ENCODE measurements at regions not wholly inside any gene's neighbourhood (a gene's known extent, or its start where the extent isn't known, plus 50 kb on each side); places are given as distances from the start of the nearest gene placed in this dataset.

DNA sequence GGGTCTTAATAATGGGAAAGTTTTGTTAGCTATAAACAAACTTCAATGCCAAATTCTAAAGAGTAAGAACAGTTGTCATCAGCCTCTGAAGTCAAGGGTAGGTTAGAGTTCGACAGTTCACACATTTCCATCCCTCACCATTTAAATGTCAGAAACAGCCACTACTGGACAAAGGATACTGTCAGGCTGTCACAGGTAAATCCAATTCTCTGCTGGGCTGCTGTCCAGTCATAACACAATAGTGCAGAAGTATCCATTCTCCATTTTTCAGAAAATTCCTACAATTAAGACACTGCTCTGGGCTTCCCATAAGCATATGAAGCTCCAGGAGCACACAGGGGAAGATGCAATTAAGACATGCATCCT is 221.4 kb downstream of the RPS29 start:
- Histone ChIP-seq H3K36me3 (ENCODE audit: control insufficient read depth in 2 of 2, insufficient read depth in 1 of 2, low read length in 2 of 2) (no peaks in the 10 kb centered on the region), H3K4me1 (ENCODE audit: control insufficient read depth, insufficient read depth, low read length) (no peaks in the 10 kb centered on the region), H3K9me3 (ENCODE audit: control insufficient read depth, insufficient read depth, low read depth, low read length) (no peaks in the 10 kb centered on the region), H3K4me3 (ENCODE audit: low read depth, low read length) (no peak overlapping the region), H3K27ac (ENCODE audit: extremely low read depth, low read depth, low read length) (no peak overlapping the region)
- TF ChIP-seq ZNF660 (tag by site-specific recombination; IDR thresholded peaks at IDR 0.05) (no peak), ZBTB7A (tag by site-specific recombination; IDR thresholded peaks at IDR 0.05; ENCODE audit: low read depth) (no peak), ZNF623 (tag by site-specific recombination; IDR thresholded peaks at IDR 0.05) (no peak), ZNF221 (tag by site-specific recombination; IDR thresholded peaks at IDR 0.05; ENCODE audit: borderline replicate concordance) (no peak), KLF8 (tag by site-specific recombination; IDR thresholded peaks at IDR 0.05) (no peak), ZNF701 (tag by site-specific recombination; IDR thresholded peaks at IDR 0.05) (no peak), RBAK (tag by site-specific recombination; IDR thresholded peaks at IDR 0.05) (no peak), ZNF549 (tag by site-specific recombination; IDR thresholded peaks at IDR 0.05) (no peak), ZNF18 (tag by site-specific recombination; IDR thresholded peaks at IDR 0.05) (no peak)
- TF ChIP-seq, protein P1, sequence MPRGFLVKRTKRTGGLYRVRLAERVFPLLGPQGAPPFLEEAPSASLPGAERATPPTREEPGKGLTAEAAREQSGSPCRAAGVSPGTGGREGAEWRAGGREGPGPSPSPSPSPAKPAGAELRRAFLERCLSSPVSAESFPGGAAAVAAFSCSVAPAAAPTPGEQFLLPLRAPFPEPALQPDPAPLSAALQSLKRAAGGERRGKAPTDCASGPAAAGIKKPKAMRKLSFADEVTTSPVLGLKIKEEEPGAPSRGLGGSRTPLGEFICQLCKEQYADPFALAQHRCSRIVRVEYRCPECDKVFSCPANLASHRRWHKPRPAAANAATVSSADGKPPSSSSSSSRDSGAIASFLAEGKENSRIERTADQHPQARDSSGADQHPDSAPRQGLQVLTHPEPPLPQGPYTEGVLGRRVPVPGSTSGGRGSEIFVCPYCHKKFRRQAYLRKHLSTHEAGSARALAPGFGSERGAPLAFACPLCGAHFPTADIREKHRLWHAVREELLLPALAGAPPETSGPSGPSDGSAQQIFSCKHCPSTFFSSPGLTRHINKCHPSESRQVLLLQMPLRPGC (tag by site-specific recombination; IDR thresholded peaks at IDR 0.05): no peak
- ChIA-PET POLR2A (no interaction called here), CTCF (no interaction called here)

DNA sequence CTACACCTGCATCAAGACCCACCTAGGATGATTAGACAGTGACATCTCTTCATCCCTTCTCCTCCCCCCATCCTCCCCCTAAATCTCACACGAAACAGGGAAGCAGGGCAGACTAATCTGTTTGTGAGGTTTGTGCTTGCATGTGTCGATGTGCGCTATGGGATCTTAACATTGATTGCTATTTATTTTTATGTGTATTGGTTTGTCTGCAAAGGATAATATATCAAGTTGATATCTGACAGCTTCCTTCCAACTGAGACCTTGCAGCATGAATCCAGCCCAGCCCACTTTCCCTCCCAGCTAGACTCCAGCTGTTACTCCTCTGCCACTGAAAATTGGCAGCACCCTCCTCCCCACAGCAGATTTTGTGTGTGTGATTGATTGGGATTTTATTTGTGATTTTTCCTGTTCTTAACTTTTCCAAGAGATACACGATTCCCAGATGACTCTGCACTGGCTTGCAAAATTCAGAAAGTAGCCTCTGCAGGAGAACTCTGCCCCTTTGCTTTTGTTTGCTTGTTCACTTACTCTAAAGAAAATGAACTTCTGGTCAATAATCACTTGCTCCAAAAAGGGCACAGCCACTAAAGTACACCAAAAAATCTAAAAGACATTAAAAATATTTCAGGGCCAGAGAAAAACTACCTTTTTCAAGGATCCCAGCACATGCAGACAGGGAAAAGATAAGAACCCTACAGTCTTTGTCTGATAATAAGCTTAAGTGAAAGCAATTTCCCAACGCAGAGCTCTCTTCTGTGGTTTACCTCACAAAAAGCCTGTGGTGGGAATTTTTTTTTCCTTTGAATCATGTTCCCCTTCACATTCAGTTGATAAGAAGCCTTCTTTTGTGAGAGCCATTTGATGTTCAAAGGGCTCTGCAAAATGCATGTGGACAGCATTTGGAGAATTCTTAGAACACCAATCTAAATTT is 222.1 kb downstream of the RPS29 start:
- CTCF ChIA-PET: no interaction called here
- Histone ChIP-seq H3K4me3 (ENCODE audit: low read depth, low read length) (no peak overlapping the region), H3K36me3 (ENCODE audit: control insufficient read depth in 2 of 2, insufficient read depth in 1 of 2, low read length in 2 of 2) (no peaks in the 10 kb centered on the region), H3K27ac (ENCODE audit: extremely low read depth, low read depth, low read length) (no peak overlapping the region), H3K4me1 (ENCODE audit: control insufficient read depth, insufficient read depth, low read length) (no peaks in the 10 kb centered on the region), H3K9me3 (ENCODE audit: control insufficient read depth, insufficient read depth, low read depth, low read length) (no peaks in the 10 kb centered on the region)
- POLR2A ChIA-PET: no interaction called here
- TF ChIP-seq ZNF645 (tag by site-specific recombination; IDR thresholded peaks at IDR 0.05): no peak
- no peak for TF ChIP-seq ZNF792 (tag by site-specific recombination; IDR thresholded peaks at IDR 0.05)
- no peak for TF ChIP-seq TCF7L2 (IDR thresholded peaks at IDR 0.05; ENCODE audit: borderline replicate concordance, low read depth, low read length)
- TF ChIP-seq ZNF24 (tag by site-specific recombination; IDR thresholded peaks at IDR 0.05): no peak
- no peak for TF ChIP-seq KLF9 (tag by site-specific recombination; IDR thresholded peaks at IDR 0.05; ENCODE audit: low read depth)
- TF ChIP-seq, protein P2, sequence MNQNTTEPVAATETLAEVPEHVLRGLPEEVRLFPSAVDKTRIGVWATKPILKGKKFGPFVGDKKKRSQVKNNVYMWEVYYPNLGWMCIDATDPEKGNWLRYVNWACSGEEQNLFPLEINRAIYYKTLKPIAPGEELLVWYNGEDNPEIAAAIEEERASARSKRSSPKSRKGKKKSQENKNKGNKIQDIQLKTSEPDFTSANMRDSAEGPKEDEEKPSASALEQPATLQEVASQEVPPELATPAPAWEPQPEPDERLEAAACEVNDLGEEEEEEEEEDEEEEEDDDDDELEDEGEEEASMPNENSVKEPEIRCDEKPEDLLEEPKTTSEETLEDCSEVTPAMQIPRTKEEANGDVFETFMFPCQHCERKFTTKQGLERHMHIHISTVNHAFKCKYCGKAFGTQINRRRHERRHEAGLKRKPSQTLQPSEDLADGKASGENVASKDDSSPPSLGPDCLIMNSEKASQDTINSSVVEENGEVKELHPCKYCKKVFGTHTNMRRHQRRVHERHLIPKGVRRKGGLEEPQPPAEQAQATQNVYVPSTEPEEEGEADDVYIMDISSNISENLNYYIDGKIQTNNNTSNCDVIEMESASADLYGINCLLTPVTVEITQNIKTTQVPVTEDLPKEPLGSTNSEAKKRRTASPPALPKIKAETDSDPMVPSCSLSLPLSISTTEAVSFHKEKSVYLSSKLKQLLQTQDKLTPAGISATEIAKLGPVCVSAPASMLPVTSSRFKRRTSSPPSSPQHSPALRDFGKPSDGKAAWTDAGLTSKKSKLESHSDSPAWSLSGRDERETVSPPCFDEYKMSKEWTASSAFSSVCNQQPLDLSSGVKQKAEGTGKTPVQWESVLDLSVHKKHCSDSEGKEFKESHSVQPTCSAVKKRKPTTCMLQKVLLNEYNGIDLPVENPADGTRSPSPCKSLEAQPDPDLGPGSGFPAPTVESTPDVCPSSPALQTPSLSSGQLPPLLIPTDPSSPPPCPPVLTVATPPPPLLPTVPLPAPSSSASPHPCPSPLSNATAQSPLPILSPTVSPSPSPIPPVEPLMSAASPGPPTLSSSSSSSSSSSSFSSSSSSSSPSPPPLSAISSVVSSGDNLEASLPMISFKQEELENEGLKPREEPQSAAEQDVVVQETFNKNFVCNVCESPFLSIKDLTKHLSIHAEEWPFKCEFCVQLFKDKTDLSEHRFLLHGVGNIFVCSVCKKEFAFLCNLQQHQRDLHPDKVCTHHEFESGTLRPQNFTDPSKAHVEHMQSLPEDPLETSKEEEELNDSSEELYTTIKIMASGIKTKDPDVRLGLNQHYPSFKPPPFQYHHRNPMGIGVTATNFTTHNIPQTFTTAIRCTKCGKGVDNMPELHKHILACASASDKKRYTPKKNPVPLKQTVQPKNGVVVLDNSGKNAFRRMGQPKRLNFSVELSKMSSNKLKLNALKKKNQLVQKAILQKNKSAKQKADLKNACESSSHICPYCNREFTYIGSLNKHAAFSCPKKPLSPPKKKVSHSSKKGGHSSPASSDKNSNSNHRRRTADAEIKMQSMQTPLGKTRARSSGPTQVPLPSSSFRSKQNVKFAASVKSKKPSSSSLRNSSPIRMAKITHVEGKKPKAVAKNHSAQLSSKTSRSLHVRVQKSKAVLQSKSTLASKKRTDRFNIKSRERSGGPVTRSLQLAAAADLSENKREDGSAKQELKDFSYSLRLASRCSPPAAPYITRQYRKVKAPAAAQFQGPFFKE (tag by site-specific recombination; IDR thresholded peaks at IDR 0.05; ENCODE audit: borderline replicate concordance): no peak
- TF ChIP-seq ZXDB (tag by site-specific recombination; IDR thresholded peaks at IDR 0.05): no peak
- no peak for TF ChIP-seq SP3 (tag by site-specific recombination; IDR thresholded peaks at IDR 0.05)
- TF ChIP-seq HOXA7 (CRISPR knock-in tag; IDR thresholded peaks at IDR 0.05; ENCODE audit: borderline replicate concordance): no peak
- TF ChIP-seq ZNF433 (tag by site-specific recombination; IDR thresholded peaks at IDR 0.05; ENCODE audit: low read depth): no peak
- TF ChIP-seq HOXC10 (CRISPR knock-in tag; IDR thresholded peaks at IDR 0.05): no peak
- TF ChIP-seq, protein P3, sequence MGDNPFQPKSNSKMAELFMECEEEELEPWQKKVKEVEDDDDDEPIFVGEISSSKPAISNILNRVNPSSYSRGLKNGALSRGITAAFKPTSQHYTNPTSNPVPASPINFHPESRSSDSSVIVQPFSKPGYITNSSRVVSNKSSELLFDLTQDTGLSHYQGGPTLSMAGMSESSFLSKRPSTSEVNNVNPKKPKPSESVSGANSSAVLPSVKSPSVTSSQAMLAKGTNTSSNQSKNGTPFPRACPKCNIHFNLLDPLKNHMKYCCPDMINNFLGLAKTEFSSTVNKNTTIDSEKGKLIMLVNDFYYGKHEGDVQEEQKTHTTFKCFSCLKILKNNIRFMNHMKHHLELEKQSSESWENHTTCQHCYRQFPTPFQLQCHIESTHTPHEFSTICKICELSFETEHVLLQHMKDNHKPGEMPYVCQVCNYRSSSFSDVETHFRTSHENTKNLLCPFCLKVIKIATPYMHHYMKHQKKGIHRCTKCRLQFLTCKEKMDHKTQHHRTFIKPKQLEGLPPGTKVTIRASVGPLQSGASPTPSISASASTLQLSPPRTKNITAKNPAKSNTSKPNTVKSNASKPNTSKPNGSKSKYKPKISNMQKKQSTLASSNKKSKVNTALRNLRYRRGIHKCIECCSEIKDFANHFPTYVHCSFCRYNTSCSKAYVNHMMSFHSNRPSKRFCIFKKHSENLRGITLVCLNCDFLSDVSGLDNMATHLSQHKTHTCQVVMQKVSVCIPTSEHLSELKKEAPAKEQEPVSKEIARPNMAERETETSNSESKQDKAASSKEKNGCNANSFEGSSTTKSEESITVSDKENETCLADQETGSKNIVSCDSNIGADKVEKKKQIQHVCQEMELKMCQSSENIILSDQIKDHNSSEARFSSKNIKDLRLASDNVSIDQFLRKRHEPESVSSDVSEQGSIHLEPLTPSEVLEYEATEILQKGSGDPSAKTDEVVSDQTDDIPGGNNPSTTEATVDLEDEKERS (tag by site-specific recombination; IDR thresholded peaks at IDR 0.05): no peak
